ENCODE measurements at regions not wholly inside any gene's neighbourhood (a gene's known extent, or its start where the extent isn't known, plus 50 kb on each side); places are given as distances from the start of the nearest gene placed in this dataset.

DNA sequence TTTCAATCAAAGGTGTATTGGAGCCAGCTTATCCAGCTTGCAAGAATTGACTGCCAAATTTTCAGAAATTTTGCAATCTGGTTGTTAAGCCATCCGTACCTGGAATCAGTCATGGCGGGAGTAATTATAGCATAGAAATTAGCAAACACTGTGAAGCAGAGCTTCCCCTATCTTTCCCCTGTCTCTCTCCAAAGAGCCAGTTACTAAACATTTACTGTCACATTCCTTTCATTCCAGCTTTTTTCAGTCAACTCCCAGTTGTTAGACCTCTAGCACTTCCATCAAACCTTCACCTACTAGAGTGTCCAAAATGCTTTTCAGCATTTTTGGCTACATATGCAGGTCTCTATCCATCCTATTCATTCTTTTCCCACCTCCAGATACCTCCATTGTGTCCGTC, 137.4 kb downstream of the MC4R start:
- H3K27me3 Mint-ChIP-seq, result no peaks in the 10 kb centered on the region
- no peaks in the 10 kb centered on the region for H3K4me1 Mint-ChIP-seq
- no peaks in the 10 kb centered on the region for H3K36me3 Mint-ChIP-seq
- H3K9me3 Mint-ChIP-seq, result no peaks in the 10 kb centered on the region
- no peak overlapping the region for H3K27ac Mint-ChIP-seq
- no peak overlapping the region for H3K4me3 Mint-ChIP-seq

DNA sequence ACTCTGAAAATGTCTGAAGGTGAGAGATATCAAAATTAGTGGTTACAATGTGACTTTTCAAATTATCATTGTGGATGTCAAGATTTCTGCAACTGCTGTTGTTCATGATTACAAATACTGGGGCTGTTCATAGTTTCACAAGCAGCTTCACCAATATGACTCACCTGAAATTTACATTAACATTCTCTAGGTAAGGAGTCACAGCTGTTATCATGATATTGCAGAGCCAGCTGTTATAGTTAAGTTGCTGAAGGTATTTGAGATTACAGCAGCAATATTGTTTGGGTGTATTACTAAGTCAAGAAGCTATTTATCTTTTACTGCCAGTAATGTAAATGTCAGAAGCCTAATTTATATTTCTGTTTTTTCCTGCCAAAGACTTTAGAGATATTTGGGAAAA, 140.0 kb downstream of the MC4R start:
- H3K27ac Mint-ChIP-seq, result no peak overlapping the region

DNA sequence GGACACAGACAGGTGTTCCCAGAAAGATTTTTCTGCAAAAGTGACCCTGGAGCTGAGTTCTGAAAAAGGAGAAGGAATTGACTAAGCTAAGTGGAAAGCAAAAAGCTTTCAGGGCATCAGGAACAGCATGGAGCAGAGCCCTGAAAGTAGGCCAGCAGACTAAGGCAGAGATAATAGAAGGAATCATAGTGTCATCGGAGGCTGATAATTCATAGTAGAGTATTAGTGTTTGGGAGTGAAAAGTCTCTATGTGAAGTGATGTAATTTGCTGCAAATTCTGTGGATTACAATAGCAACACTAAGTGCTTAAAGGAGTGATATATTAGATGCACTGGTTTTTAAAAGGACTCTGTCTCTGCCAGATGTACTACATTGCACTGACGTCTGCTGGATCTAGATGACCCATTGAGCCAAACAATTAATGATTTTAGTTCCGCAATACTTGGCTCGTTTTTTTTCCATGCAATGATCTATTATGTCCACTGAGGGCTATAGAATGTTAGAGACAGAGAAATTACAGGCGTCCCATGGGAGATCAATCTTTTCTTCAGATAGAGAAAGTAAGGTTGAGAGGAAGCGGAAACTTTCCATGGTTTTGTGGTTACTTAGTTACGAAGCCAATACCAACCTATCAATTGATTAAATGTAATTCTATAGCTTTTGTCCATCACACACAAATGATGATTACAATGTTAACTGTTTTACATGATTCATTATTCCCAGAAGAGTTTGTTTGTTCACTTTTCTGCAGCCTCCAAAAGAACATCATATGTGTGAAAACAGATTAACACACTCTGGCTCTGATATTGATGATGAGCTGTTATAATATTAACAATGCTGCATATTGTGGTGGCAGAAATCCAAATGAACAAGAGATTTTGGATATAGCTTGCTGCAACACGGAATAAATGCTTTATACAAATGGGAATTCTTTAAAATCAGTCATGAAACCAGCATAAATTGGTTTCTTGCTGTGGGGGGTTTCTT, 143.7 kb downstream of the MC4R start:
- Mint-ChIP-seq H3K9me3 (peaks cover 7% of the 10 kb centered on the region), H3K36me3 (no peaks in the 10 kb centered on the region), H3K4me1 (no peaks in the 10 kb centered on the region), H3K27ac (no peak overlapping the region), H3K4me3 (no peak overlapping the region), H3K27me3 (no peaks in the 10 kb centered on the region)

More for the DNA sequence above, 140.0 kb downstream of the MC4R start:
- no peaks in the 10 kb centered on the region for H3K4me1 Mint-ChIP-seq
- no peaks in the 10 kb centered on the region for H3K27me3 Mint-ChIP-seq
- H3K36me3 Mint-ChIP-seq, result no peaks in the 10 kb centered on the region
- H3K9me3 Mint-ChIP-seq, result no peaks in the 10 kb centered on the region
- H3K4me3 Mint-ChIP-seq, result no peak overlapping the region

DNA sequence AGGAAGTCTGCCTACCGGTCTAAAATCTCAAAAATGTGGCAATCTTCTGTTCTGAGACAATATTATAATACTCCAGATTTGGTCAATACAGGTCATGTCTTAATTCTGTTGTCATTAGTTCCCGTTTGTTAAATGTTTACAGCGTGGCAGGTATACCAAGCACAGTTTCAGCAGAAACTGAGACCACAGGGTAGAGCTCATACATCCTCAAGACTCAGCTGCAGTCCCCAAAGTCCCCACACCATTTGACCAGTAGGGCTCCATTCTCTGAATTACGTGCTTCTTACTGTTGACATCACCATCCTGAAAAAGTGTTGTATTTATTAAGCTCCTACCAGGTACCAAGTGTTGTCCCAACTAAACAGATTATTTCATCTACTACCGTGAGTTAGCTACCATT, 157.1 kb downstream of the MC4R start:
- Mint-ChIP-seq H3K9me3 (no peaks in the 10 kb centered on the region), H3K27ac (no peak overlapping the region), H3K36me3 (no peaks in the 10 kb centered on the region), H3K27me3 (peaks cover 3% of the 10 kb centered on the region), H3K4me1 (no peaks in the 10 kb centered on the region), H3K4me3 (no peak overlapping the region)

DNA sequence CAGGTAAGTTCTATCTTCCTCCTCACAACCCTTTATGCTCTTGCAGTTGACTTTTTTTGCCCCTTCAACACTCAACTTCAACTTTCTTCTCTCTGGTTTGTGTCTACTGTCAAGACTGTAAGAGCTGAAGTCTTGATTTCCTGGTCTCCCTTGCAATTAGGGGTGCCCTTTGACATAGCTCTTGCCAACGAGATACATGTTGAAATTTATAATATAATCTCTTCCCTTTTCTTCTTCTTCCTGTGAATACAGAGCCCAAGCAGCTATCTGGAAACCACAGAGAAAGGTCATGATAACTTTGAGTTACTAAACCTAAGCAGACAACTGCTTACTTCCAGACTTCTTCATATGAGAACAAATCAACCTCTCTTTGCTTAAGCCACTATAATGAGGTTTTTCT, 163.5 kb downstream of the MC4R start:
- H3K9me3 Mint-ChIP-seq, result peaks cover 5% of the 10 kb centered on the region
- H3K36me3 Mint-ChIP-seq, result no peaks in the 10 kb centered on the region
- H3K4me3 Mint-ChIP-seq, result no peak overlapping the region
- H3K27ac Mint-ChIP-seq, result no peak overlapping the region
- peaks cover 3% of the 10 kb centered on the region for H3K27me3 Mint-ChIP-seq
- no peaks in the 10 kb centered on the region for H3K4me1 Mint-ChIP-seq

DNA sequence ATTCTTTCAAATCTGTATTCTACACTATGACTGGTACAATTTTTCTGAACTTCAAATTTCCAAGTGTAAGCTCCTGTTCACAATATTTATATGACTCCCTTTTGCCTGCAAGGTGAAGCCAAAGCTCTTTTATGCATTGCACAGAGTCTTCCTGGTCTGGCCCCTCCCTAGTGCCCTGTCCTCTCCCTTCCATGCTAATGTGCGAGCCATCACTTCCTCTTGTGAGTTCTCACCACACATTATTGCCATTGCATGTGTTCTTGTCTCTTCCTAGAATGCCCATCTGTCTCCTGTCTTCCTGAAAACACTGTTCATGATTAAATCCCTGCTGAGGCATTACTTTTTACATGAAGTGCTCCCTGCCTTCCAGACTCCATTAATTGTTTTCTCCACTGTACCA, 169.9 kb downstream of the MC4R start:
- H3K4me3 Mint-ChIP-seq, result no peak overlapping the region
- H3K27ac Mint-ChIP-seq, result no peak overlapping the region
- no peaks in the 10 kb centered on the region for H3K4me1 Mint-ChIP-seq
- peaks cover 5% of the 10 kb centered on the region for H3K9me3 Mint-ChIP-seq
- no peaks in the 10 kb centered on the region for H3K27me3 Mint-ChIP-seq
- no peaks in the 10 kb centered on the region for H3K36me3 Mint-ChIP-seq

DNA sequence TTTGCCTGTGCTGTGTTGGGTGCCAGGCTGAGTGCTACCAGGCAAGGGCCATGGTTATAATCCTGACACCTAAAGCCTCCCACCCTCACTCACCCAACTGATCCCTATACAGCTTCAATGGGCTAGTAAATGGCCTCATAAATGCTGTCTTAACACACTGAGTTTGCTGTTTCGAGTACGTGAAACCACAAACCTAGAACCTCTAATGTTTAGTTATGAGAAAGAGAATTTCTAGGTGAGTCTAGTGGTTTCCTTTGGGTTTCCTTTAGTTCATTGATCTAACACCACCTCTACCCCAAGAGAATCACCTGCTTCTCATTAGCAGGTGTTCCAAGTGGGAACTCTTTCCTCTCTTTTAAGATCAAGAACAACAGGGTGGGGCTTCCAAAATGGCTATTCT, 172.0 kb downstream of the MC4R start:
- H3K4me1 Mint-ChIP-seq, result no peaks in the 10 kb centered on the region
- H3K36me3 Mint-ChIP-seq, result no peaks in the 10 kb centered on the region
- no peak overlapping the region for H3K27ac Mint-ChIP-seq
- no peak overlapping the region for H3K4me3 Mint-ChIP-seq
- no peaks in the 10 kb centered on the region for H3K27me3 Mint-ChIP-seq
- peaks cover 5% of the 10 kb centered on the region for H3K9me3 Mint-ChIP-seq

DNA sequence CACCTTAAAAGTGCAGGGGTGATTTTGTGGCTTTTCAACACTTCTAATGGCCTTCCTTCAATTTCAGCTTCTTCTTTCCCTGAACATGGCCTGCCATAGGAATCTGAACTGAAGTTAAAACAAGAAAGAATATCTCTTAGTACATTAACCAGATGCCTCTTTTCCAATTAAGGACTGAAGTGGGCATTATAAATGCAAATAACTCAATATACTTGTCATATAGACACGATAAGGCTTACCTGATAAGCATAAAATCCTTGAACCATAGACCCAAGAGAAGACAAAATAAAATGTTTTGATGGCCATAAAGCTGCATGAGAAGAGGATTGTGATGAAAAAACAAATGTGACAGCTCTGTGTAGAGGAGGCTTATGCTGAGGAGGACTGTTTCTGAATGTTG, 173.1 kb downstream of the MC4R start:
- H3K4me3 Mint-ChIP-seq, result no peak overlapping the region
- no peaks in the 10 kb centered on the region for H3K9me3 Mint-ChIP-seq
- H3K36me3 Mint-ChIP-seq, result no peaks in the 10 kb centered on the region
- no peak overlapping the region for H3K27ac Mint-ChIP-seq
- no peaks in the 10 kb centered on the region for H3K4me1 Mint-ChIP-seq
- H3K27me3 Mint-ChIP-seq, result no peaks in the 10 kb centered on the region

DNA sequence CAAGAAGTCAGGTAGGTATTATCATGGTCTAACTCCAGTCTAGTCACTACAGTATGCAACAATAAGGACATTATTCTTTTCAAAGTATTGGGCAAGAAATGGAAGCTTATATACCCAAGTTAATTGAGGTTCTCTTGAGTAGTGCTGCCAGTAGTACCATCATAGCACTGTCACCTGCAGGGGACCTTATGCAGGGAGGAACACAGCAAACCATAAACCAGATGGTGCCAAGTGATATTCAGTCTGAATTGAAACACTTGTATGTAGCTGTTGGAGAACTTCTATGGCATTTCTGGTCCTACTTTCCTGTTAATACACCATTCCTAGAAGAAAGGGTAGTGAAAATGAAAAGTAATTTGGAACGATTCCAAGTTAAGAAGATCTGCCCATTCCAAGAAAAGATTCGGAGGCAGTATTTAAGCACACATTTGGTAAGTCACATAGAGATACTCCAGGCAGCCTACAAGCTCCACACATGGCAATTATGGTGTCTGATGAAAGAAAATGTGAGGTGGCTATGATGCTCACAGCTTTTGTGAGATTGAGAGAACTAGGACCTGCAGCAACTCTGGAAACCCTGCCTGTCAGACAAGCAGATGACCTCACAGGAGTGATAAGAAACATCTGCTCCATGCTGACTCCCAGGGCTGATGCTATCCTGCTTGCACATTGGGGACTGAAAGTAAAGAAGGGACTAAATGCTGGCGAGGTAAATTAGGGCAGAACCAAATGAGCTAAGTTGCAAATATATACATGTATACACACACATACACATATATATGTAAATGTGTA, 174.7 kb downstream of the MC4R start:
- Mint-ChIP-seq H3K4me3 (no peak overlapping the region), H3K4me1 (no peaks in the 10 kb centered on the region), H3K27me3 (no peaks in the 10 kb centered on the region), H3K27ac (no peak overlapping the region), H3K36me3 (no peaks in the 10 kb centered on the region), H3K9me3 (no peaks in the 10 kb centered on the region)

DNA sequence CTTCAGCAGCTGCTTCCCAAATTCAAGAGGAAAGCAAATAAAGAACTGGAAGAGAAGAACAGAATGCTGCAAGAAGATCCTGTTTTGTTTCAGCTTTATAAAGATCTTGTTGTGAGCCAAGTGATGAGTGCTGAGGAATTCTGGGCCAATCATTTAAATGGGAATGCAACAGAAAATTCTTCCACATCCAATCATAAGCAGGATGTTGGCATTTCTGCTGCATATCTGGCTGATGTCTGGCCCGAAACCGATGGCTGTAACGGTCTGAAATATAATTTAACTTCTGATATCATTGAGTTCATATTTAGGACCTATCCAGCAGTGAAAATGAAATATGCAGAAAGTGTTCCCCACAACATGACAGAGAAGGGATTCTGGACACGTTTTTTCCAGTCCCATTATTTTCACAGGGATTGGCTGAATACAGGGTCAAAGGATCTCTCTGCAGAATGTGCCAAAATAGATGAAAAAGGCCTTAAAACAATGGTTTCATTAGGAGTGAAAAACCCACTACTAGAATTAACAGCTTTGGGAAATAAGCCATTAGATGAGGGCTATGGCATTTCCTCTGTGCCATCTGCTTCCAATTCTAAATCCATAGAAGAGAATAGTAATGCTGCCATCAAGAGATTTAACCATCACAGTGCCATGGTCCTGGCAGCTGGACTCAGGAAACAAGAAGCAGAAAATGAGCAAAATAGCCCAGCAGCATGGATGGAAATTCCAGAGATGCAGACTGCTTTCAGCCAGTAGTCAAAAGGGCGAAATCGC, 175.6 kb downstream of the MC4R start:
- Mint-ChIP-seq H3K9me3 (no peaks in the 10 kb centered on the region), H3K27me3 (no peaks in the 10 kb centered on the region), H3K27ac (no peak overlapping the region), H3K4me3 (no peak overlapping the region), H3K4me1 (no peaks in the 10 kb centered on the region), H3K36me3 (no peaks in the 10 kb centered on the region)

DNA sequence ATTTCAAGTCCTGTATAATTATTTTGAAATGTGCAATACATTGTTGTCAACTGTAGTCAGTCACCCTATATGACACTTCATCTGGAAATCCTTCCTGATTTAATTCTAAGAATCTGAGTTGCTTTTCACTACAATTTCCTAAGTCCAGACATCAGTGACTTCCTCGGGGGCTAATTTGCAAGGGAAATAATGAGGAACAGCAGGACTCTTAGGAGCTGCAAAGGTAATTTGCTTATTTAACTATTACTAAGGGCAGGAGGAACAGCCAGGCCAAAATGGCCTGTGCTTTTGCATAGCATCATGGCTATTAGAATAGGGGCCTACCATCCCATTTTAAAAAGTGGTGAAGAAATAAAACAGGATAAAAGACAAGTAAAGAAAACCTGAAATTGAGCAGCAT, 178.8 kb downstream of the MC4R start:
- Mint-ChIP-seq H3K9me3 (no peaks in the 10 kb centered on the region), H3K4me3 (no peak overlapping the region), H3K36me3 (no peaks in the 10 kb centered on the region), H3K4me1 (no peaks in the 10 kb centered on the region), H3K27me3 (no peaks in the 10 kb centered on the region), H3K27ac (no peak overlapping the region)

DNA sequence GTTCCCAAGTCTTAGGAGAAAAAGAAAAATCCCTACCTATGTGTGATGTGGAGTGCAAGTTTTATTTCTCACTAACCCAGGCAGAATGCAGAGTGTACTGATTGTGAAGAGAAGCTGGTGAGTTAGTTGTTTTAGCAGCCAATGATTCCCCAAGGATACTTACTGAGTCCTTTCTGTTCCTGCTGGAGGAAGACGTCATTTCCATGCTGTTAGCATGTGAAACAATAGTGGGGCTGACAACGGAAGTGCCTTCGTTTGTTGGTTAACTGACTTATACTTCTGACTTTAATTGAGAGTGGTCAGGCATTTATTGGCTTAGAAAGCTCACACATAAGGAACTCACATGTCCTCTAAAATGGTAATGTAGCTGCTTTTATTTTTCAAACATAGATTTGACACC, 180.6 kb downstream of the MC4R start:
- no peaks in the 10 kb centered on the region for H3K4me1 Mint-ChIP-seq
- H3K9me3 Mint-ChIP-seq, result no peaks in the 10 kb centered on the region
- H3K27ac Mint-ChIP-seq, result no peak overlapping the region
- no peaks in the 10 kb centered on the region for H3K36me3 Mint-ChIP-seq
- H3K4me3 Mint-ChIP-seq, result no peak overlapping the region
- no peaks in the 10 kb centered on the region for H3K27me3 Mint-ChIP-seq

DNA sequence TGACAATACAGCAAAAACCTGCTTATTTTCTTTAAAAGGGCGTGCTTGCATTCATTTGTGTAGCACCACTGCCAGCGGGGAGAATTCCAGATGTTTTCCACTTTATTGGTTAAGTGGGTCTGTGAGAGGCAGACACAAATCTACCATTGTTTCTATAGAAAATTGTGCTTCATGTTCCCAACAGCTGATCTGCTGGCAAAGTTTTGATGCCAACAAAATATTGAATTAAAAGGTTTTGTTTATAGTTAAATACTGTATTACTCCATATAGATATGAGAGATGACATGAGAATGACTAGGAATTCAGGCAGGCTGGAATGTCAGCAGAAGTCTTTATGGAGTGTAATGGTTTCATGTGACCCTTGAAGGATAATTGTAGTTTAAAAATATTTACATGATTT, 182.7 kb downstream of the MC4R start:
- H3K4me1 Mint-ChIP-seq, result no peaks in the 10 kb centered on the region
- H3K27me3 Mint-ChIP-seq, result no peaks in the 10 kb centered on the region
- no peaks in the 10 kb centered on the region for H3K9me3 Mint-ChIP-seq
- H3K36me3 Mint-ChIP-seq, result no peaks in the 10 kb centered on the region
- no peak overlapping the region for H3K27ac Mint-ChIP-seq
- H3K4me3 Mint-ChIP-seq, result no peak overlapping the region

DNA sequence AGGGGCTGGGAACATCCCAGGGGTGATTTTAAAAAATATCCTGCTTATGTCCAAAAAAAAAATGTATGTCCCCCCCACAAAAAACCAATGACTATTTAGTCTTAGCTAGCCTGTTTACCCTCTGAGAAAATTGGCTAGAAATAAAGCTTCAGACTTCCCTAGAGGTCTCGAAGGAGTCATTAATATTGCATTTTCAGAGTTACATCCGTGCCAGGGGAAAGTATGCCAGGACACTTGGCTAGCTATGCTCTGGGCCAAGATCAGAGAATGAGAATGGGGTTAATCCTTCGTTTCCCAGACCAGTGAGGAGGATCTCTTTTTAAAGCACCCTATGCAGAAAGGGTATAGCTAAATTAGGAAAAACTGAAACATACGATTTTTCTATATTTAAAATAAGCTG, 183.6 kb downstream of the MC4R start:
- H3K4me3 Mint-ChIP-seq, result no peak overlapping the region
- no peak overlapping the region for H3K27ac Mint-ChIP-seq
- H3K4me1 Mint-ChIP-seq, result no peaks in the 10 kb centered on the region
- H3K27me3 Mint-ChIP-seq, result no peaks in the 10 kb centered on the region
- no peaks in the 10 kb centered on the region for H3K36me3 Mint-ChIP-seq
- no peaks in the 10 kb centered on the region for H3K9me3 Mint-ChIP-seq

DNA sequence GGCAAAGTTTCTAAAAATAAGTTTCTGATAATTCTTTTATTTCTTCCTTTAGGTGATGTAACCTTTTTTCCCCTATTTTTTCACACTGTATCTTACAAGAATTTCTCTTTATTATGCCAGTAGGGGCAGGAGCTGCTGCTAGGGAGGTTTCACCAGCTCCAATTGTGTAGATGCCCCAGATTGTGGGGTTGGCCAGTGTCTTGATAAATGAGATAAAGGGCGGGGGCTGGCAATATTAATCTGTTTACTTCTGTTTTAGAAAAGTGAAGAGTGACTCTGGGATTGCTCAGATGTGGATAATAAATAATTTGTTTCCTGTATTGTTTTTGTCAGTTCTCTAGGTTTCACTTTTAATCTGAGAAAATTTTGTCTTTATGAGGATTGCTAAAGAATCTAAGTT, 190.4 kb downstream of the MC4R start:
- H3K36me3 Mint-ChIP-seq, result no peaks in the 10 kb centered on the region
- no peak overlapping the region for H3K27ac Mint-ChIP-seq

DNA sequence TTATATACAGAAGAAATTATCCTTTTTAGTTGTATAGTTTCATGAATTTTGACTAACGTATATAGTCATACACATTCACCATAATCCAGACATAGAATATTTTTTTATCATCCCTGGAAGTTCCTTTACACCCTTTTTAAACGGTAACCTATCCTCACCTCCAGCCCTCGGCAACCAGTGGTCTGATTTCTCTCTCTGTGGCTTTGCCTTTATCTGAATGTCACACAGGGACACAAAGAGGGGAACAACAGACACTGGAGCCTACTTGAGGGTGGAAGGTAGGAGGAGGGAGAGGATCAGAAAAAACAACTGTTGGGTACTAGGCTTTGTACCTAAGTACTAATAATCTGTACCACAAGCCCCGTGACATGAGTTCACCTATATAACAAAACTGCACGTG, 191.9 kb downstream of the MC4R start:
- H3K9me3 Mint-ChIP-seq, result no peaks in the 10 kb centered on the region
- H3K27ac Mint-ChIP-seq, result no peak overlapping the region
- no peaks in the 10 kb centered on the region for H3K4me1 Mint-ChIP-seq
- peaks cover 1% of the 10 kb centered on the region for H3K27me3 Mint-ChIP-seq
- H3K4me3 Mint-ChIP-seq, result no peak overlapping the region
- H3K36me3 Mint-ChIP-seq, result no peaks in the 10 kb centered on the region

More for the DNA sequence above, 190.4 kb downstream of the MC4R start:
- H3K27me3 Mint-ChIP-seq, result peaks cover 1% of the 10 kb centered on the region
- no peaks in the 10 kb centered on the region for H3K4me1 Mint-ChIP-seq
- H3K4me3 Mint-ChIP-seq, result no peak overlapping the region
- H3K9me3 Mint-ChIP-seq, result no peaks in the 10 kb centered on the region

Measured in activated naive CD4-positive, alpha-beta T cell treated with anti-CD3 and anti-CD28 coated beads, Interleukin-2, amount 50 U/mL, for 24 hours (primary cell).